Thymus (tissue), 11 donors: ENCODE measurements at regions not wholly inside any gene's neighbourhood (a gene's known extent, or its start where the extent isn't known, plus 50 kb on each side); places are given as distances from the start of the nearest gene placed in this dataset.
"Not testable (repeated sequence)": the region's sequence is repeated elsewhere in the genome, so short reads cannot be mapped to it uniquely, and the experiment has no call there.

Experiments used
- DNase-seq, 9 donors: peaks; one replicate each; pipeline ENCODE4 v3.0.0-alpha.2; 2013; ENCODE audit warnings: low spot score in 9 of 9, low read depth in 6 of 9, missing footprints in 1 of 9
- H3K27ac ChIP-seq, 2 donors: one replicate each; pipeline ENCODE4 v1.5.1; 2013; ENCODE audit warnings: control low read depth in 1 of 2, low read depth in 1 of 2, low read length in 1 of 2, mild to moderate bottlenecking in 1 of 2, moderate library complexity in 1 of 2
- H3K27me3 ChIP-seq, 2 donors: one replicate each; pipeline ENCODE4 v1.5.1; 2013; ENCODE audit warnings: low read length in 1 of 2; ENCODE audit not compliant: control insufficient read depth in 2 of 2, insufficient read depth in 1 of 2
- H3K36me3 ChIP-seq, 2 donors: one replicate each; pipeline ENCODE4 v1.5.1; 2013; ENCODE audit warnings: low read length in 1 of 2, mild to moderate bottlenecking in 1 of 2, moderate library complexity in 1 of 2; ENCODE audit not compliant: control insufficient read depth in 2 of 2, insufficient read depth in 2 of 2
- H3K4me1 ChIP-seq, 2 donors: one replicate each; pipeline ENCODE4 v1.5.1; 2013; ENCODE audit warnings: low read length in 2 of 2; ENCODE audit not compliant: control insufficient read depth in 2 of 2, insufficient read depth in 2 of 2
- H3K4me3 ChIP-seq, 2 donors: one replicate each; pipeline ENCODE4 v1.5.1; 2013; ENCODE audit warnings: low read length in 2 of 2, control low read depth in 1 of 2, mild to moderate bottlenecking in 1 of 2
- H3K9me3 ChIP-seq, 2 donors: one replicate each; pipeline ENCODE4 v1.5.1; 2013; ENCODE audit warnings: low read length in 1 of 2, mild to moderate bottlenecking in 1 of 2; ENCODE audit not compliant: control insufficient read depth in 2 of 2, insufficient read depth in 1 of 2
- WGBS: extraction: QIAGEN DNeasy Blood & Tissue Kit; methylation state at CpG from one replicate; pipeline ENCODE4 v1.1.7; 2013; 5-methylcytosine and 5-hydroxymethylcytosine counted together
- donor health status: healthy.

DNA sequence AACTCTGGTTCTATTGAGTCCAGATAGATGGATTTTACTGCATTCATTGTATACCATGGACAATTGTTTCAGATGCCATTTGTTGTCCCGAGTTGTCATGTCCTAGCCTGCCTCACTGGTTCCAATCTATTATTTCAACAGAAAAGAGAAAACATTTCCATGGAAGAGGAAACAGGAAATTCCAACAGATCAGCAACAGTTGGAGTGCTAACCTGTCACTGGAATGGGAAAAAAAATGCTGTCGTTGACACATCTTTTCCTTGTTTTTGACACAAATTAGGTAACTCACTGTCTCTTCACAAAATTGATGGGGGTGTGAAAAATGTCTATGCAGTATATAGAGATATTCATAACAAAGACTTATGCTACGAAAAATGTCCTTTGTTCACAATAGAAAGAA lies 432.0 kb upstream of the TBL1XR1 start:
- Histone ChIP-seq H3K9me3 (no peaks in the 10 kb centered on the region), H3K27ac (no peak overlapping the region), H3K36me3 (no peaks in the 10 kb centered on the region), H3K4me3 (no peak overlapping the region), H3K27me3 (no peaks in the 10 kb centered on the region), H3K4me1 (peaks cover 0 to 2% of the 10 kb centered on the region in 2 donors)
- DNase-seq: no peak
- 97% methylated on average over 3 of the region's 3 CpGs for WGBS

DNA sequence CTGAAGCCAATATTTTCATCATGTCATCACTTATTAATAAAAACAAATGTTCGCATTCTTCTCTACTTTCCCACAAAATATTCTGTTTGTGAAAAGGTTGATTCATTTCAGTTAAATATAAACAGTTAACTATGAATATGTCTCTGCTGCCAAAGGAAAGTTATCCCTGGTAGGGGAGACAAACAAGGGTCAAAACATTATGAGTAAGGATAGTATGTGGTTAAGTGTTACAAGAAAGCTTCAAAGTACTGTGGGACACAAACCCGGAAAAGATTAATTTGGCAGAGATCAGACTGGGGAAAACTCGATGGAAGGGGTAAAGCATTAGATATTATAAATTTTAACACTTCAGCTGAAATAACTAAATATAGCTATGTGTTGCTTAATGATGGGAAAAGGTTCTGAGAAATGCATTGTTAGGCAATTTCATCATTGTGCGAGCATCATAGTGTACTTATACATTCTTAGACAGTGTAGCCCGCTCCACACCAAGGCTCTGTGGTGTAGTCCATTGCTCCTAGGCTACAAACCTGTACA lies 436.5 kb upstream of the TBL1XR1 start:
- Histone ChIP-seq H3K36me3 (no peaks in the 10 kb centered on the region), H3K9me3 (no peaks in the 10 kb centered on the region), H3K27me3 (no peaks in the 10 kb centered on the region), H3K27ac (no peak overlapping the region), H3K4me1 (no peaks in the 10 kb centered on the region), H3K4me3 (no peak overlapping the region)
- DNase-seq: no peak
- WGBS: 95% methylated on average over 5 of the region's 5 CpGs

DNA sequence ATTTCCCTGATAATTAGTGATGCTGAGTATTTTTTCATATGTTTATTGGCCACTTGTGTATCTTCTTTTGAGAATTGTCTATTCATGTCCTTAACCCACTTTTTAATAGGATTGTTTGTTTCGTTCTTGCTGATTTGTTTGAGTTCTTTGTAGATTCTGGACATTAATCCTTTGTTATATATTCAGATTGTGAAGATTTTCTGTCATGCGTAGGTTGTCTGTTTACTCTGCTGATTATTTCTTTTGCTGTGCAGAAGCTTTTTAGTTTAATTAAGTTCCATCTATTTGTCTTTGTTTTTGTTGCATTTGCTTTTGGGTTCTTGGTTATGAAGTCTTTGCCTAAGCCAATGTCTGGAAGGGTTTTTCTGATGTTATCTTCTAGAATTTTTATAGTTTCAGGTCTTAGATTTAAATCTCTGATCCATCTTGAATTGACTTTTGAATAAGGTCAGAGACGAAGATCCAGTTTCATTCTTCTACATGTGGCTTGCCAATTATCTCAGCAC lies 438.4 kb upstream of the TBL1XR1 start:
- H3K4me3 ChIP-seq, H3K27me3 ChIP-seq, H3K27ac ChIP-seq, H3K36me3 ChIP-seq, H3K4me1 ChIP-seq, DNase-seq, H3K9me3 ChIP-seq: not testable (repeated sequence)
- WGBS: 98% methylated on average over 3 of the region's 3 CpGs

DNA sequence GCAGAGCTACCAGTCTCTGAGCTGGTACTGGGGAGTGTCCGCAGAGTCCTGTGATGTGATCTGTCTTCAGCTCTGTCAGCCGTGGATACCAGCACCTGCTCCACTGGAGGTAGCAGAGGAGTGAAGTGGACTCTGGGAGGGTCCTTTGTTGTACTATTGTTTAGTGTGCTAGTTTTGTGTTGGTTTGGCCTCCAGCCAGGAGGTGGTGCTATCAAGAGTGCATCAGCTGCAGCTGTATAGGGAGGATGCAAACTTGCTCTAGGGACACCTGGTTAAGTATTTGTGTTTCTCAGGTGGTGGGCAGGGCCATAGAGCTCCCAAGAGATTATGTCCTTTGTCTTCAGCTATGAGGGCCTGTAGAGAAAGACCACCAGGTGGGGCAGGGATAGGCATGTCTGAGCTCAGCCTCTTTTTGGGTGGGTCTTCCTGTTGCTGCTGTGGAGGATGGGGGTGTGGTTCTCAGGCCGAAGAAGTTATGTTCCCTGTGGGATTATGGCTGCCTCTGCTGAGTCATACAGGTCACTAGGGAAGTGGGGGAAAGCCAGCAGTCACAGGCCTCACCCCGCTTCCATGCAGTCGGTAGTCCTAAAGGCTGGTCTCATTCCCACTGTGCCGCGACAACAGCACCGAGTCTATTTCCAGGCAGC lies 443.2 kb upstream of the TBL1XR1 start:
- WGBS: 86% methylated on average over 8 of the region's 8 CpGs
- Histone ChIP-seq H3K27ac (no peak overlapping the region), H3K27me3 (no peaks in the 10 kb centered on the region), H3K9me3 (no peaks in the 10 kb centered on the region), H3K4me1 (peaks cover 23 to 33% of the 10 kb centered on the region in 2 donors), H3K4me3 (no peak overlapping the region), H3K36me3 (no peaks in the 10 kb centered on the region)
- DNase-seq: no peak

DNA sequence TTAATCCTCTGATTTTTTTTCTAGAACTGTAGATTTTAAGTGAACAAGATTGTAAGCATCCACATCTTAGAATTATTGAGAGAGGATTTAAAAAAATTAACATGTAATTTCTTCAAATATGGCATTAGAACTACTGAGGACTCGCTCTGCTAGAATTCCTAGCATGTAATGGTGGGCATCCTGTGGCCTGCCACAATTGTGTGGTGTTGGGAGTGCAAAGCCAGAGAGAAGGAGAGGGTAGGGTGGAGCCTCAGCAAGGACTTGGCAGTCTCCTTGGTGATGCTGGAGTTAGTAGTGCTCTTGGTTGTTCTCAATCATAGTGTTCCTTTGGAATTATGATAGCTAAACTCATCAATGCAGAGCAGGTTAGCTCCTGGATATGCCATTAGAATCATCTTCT lies 443.9 kb upstream of the TBL1XR1 start:
- no peak for DNase-seq
- Histone ChIP-seq H3K9me3 (no peaks in the 10 kb centered on the region), H3K36me3 (no peaks in the 10 kb centered on the region), H3K27me3 (no peaks in the 10 kb centered on the region), H3K4me3 (no peak overlapping the region), H3K4me1 (peaks cover 23 to 33% of the 10 kb centered on the region in 2 donors), H3K27ac (peak overlapping the region in 1 of 2 donors; percentile 7)
- 100% methylated on average over 1 of the region's 1 CpG for WGBS

DNA sequence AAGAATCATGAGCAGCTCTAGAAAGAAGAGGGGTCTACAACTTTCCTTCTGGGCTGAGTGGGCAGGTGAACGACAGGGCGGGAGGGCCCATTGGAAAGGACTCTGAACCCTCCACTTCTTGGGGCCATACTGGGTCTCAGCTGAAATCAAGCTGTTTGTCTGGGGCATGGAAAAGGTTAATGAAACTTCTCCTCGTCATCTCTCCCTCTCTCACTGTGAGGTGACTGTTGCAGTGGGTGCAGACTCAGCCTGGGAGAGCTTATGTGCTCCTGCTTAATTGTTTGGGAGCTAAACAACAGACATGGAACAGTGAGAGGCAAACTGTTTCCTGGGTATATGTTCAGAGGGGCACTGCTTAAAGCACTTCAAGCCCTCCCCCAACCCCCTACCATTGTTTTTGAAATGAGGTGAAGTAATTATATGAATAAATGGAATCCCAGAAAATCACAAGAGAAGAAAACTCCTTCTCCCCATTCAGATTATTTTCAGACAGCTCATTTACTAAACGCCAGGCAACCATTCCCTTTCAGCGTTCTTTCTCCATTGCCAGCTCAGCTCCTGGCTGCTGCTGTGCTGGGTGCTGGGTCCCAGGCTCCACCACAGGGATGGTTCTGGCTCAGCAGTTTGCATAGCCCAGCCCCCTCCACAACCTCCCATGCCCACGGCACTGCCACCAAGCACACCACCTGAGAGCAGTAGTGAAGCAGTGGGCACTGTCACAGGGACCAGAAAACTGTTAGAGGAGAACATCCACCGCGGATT lies 444.9 kb upstream of the TBL1XR1 start:
- peak in 4 of 9 donors; percentile 24 to 47 (median 38) for DNase-seq
- Histone ChIP-seq H3K27ac (peak overlapping the region; percentile 84 to 86), H3K27me3 (no peaks in the 10 kb centered on the region), H3K4me1 (peaks cover 26 to 40% of the 10 kb centered on the region in 2 donors), H3K9me3 (no peaks in the 10 kb centered on the region), H3K36me3 (no peaks in the 10 kb centered on the region), H3K4me3 (no peak overlapping the region)
- WGBS: 40% methylated on average over 8 of the region's 8 CpGs

DNA sequence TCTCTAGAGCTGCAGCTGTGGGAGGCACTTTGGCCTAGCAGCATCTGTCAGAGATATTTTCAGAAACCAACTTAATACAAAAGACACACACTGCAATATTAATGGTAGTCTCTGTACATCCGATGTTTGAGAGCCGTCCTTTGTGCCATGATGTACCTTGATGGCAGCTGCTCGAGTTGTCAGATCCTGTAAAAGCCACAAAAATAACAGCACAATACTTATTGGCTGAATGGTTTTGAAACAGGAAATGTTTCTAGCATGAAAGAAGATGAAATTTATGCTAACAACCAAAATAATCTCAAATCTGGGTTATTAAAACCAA lies 445.5 kb upstream of the TBL1XR1 start:
- H3K36me3 ChIP-seq: no peaks in the 10 kb centered on the region
- peak in 4 of 9 donors; percentile 9 to 78 (median 44) for DNase-seq
- 11% methylated on average over 3 of the region's 3 CpGs for WGBS
- H3K4me1 ChIP-seq: peaks cover 30 to 44% of the 10 kb centered on the region in 2 donors
- H3K4me3 ChIP-seq: no peak overlapping the region
- H3K27me3 ChIP-seq: no peaks in the 10 kb centered on the region
- H3K9me3 ChIP-seq: no peaks in the 10 kb centered on the region
- peak overlapping the region; percentile 84 to 86 for H3K27ac ChIP-seq

DNA sequence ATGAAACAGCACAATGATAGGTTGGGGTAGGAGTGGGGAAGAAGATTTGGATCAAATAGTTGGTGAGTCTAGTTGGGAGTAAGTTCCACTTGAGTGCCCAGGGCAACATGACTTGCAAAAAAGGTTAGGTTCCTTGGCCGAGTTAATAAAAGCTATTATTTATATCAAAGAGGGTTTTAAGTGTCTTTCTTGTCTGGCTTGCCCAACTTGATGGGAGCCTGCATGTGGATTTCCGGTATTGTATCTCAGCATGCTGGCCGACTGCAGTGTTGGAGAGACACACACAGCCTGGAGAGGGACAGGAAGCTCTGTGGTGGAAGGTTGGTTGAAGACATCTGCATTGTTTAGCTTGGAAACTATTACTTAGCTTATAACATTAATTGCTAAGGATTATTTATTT lies 449.5 kb upstream of the TBL1XR1 start:
- no peak overlapping the region for H3K4me3 ChIP-seq
- H3K9me3 ChIP-seq: no peaks in the 10 kb centered on the region
- H3K4me1 ChIP-seq: peaks cover 25 to 33% of the 10 kb centered on the region in 2 donors
- no peaks in the 10 kb centered on the region for H3K36me3 ChIP-seq
- H3K27ac ChIP-seq: no peak overlapping the region
- H3K27me3 ChIP-seq: no peaks in the 10 kb centered on the region
- peak in 6 of 9 donors; percentile 14 to 71 (median 42) for DNase-seq
- 8% methylated on average over 3 of the region's 3 CpGs for WGBS

DNA sequence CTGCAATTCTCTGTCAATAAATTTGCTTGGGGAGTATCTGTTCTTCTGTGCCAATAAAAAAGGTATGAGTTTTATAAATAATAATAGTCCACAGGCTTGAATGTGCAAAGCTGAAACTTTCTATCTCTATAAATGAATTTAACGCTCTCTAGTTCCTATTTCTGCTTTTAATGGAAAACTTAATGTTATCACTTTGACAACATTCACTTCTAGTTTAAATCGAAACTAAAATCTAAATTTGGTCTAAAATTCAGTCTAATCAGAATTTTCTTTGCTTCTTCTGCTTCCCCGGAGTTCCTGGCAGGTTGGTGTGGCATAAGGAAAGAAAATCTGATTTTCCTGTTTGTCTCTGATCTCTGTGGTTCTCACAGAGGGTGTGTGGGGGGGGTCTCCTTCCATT lies 450.1 kb upstream of the TBL1XR1 start:
- no peak overlapping the region for H3K27ac ChIP-seq
- H3K4me1 ChIP-seq: peaks cover 19 to 27% of the 10 kb centered on the region in 2 donors
- DNase-seq: no peak
- no peaks in the 10 kb centered on the region for H3K9me3 ChIP-seq
- no peaks in the 10 kb centered on the region for H3K36me3 ChIP-seq
- H3K27me3 ChIP-seq: no peaks in the 10 kb centered on the region
- WGBS: 24% methylated on average over 3 of the region's 3 CpGs
- H3K4me3 ChIP-seq: no peak overlapping the region
